ENCODE measurements at regions not wholly inside any gene's neighbourhood (a gene's known extent, or its start where the extent isn't known, plus 50 kb on each side); places are given as distances from the start of the nearest gene placed in this dataset.

DNA sequence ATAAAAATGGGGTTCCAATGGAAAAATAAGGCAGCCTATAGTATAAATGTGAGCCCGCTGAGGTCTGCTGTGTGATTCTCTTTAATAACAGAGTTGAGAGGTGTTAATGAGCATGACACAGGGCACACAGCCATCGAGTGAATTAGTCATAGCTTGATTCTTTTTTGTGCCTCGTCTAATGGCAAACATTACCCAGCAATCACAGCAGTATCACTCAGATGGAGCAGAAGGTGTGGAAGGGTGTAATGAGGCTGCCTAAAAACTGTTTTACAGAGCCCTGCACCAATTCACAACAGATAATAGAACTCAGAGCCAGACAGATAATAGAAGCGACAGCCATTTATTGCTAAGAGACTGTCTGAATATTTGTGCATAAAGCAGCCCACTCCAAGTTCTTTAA is 178.6 kb upstream of the TPRG1 start:
- H3K9me3 Mint-ChIP-seq: no peaks in the 10 kb centered on the region
- Histone ChIP-seq H3K27ac (ENCODE audit: low read length) (no peak overlapping the region), H3K27me3 (ENCODE audit: control insufficient read depth, insufficient read depth, low read length) (peaks cover 4% of the 10 kb centered on the region), H3K9me3 (ENCODE audit: control insufficient read depth, insufficient read depth, low read length) (no peaks in the 10 kb centered on the region), H3K4me1 (ENCODE audit: control insufficient read depth, insufficient read depth, low read length) (no peaks in the 10 kb centered on the region), H3K36me3 (ENCODE audit: control insufficient read depth, insufficient read depth, low read length) (no peaks in the 10 kb centered on the region), H3K4me3 (ENCODE audit: low read length) (no peak overlapping the region)
- no peaks in the 10 kb centered on the region for H3K36me3 Mint-ChIP-seq
- no peaks in the 10 kb centered on the region for H3K4me1 Mint-ChIP-seq
- H3K27me3 Mint-ChIP-seq (ENCODE audit: low read depth in 2 of 2): peaks cover 11 to 27% of the 10 kb centered on the region in 2 donors
- TF ChIP-seq, protein P1, sequence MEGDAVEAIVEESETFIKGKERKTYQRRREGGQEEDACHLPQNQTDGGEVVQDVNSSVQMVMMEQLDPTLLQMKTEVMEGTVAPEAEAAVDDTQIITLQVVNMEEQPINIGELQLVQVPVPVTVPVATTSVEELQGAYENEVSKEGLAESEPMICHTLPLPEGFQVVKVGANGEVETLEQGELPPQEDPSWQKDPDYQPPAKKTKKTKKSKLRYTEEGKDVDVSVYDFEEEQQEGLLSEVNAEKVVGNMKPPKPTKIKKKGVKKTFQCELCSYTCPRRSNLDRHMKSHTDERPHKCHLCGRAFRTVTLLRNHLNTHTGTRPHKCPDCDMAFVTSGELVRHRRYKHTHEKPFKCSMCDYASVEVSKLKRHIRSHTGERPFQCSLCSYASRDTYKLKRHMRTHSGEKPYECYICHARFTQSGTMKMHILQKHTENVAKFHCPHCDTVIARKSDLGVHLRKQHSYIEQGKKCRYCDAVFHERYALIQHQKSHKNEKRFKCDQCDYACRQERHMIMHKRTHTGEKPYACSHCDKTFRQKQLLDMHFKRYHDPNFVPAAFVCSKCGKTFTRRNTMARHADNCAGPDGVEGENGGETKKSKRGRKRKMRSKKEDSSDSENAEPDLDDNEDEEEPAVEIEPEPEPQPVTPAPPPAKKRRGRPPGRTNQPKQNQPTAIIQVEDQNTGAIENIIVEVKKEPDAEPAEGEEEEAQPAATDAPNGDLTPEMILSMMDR (IDR thresholded peaks at IDR 0.05): no peak
- WGBS (ENCODE audit: insufficient coverage): 88% methylated on average over 3 of the region's 4 CpGs
- intact Hi-C loops (cut with micrococcal nuclease): no loop called here
- no peak for ATAC-seq
- no peak for DNase-seq
- H3K27ac Mint-ChIP-seq: no peak overlapping the region
- H3K4me3 Mint-ChIP-seq: no peak overlapping the region

DNA sequence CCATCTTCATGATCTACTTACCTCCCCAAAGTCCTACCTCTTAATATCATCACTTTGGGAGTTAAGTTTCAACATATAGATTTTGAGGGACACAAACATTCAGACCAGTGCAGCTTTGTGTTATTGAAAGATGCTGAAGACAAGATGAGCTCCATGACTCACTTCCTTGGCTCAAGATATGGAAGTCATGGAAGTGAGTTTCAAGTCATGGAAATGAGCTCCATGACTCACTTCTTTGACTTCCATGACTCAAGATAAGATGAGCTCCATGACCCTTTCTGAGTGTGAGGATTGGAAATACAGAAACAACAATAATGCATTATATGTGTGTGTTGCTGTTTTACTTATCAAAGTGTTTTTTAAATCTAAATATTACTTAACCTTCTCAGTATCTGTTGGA is 170.2 kb upstream of the TPRG1 start:
- peaks cover 4 to 8% of the 10 kb centered on the region in 2 donors for H3K27me3 Mint-ChIP-seq (ENCODE audit: low read depth in 2 of 2)
- ATAC-seq: no peak

DNA sequence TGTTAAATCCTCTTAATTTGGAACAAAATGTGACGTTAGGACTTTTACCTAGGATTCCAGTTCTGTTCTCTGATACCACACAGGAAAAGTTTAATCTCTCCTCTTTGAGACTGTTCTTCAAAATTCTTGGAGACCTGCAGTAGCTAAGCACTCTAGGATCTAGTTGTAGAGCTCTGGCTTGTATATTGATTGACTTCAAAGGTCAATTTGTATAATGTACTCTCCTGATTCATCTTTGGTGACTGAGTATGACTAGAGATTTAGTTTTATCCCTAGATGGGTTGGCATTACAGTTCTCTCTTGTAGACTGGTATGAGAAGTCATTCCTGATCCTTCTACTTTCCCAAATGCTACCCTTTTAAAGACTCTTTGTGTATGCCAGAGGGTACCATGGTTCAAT is 168.4 kb upstream of the TPRG1 start:
- TF ChIP-seq, protein P1 (IDR thresholded peaks at IDR 0.05): no peak
- Histone ChIP-seq H3K4me1 (ENCODE audit: control insufficient read depth, insufficient read depth, low read length) (no peaks in the 10 kb centered on the region), H3K36me3 (ENCODE audit: control insufficient read depth, insufficient read depth, low read length) (no peaks in the 10 kb centered on the region), H3K9me3 (ENCODE audit: control insufficient read depth, insufficient read depth, low read length) (no peaks in the 10 kb centered on the region), H3K27ac (ENCODE audit: low read length) (no peak overlapping the region), H3K27me3 (ENCODE audit: control insufficient read depth, insufficient read depth, low read length) (no peaks in the 10 kb centered on the region), H3K4me3 (ENCODE audit: low read length) (no peak overlapping the region)
- 100% methylated on average over 1 of the region's 1 CpG for WGBS (ENCODE audit: insufficient coverage)
- Mint-ChIP-seq H3K36me3 (no peaks in the 10 kb centered on the region), H3K4me3 (no peak overlapping the region), H3K27me3 (ENCODE audit: low read depth in 2 of 2) (peaks cover 4 to 7% of the 10 kb centered on the region in 2 donors), H3K27ac (no peak overlapping the region), H3K4me1 (no peaks in the 10 kb centered on the region), H3K9me3 (no peaks in the 10 kb centered on the region)
- intact Hi-C loops (cut with micrococcal nuclease): no loop called here
- DNase-seq: no peak
- ATAC-seq: no peak

More for the DNA sequence above, 170.2 kb upstream of the TPRG1 start:
- Mint-ChIP-seq H3K36me3 (no peaks in the 10 kb centered on the region), H3K27ac (no peak overlapping the region), H3K4me3 (no peak overlapping the region), H3K9me3 (no peaks in the 10 kb centered on the region), H3K4me1 (no peaks in the 10 kb centered on the region)
- no peak overlapping the region for H3K27ac ChIP-seq (ENCODE audit: low read length)
- no peak for DNase-seq
- intact Hi-C loops (cut with micrococcal nuclease): no loop called here
- H3K27me3 ChIP-seq (ENCODE audit: control insufficient read depth, insufficient read depth, low read length): peaks cover 2% of the 10 kb centered on the region
- H3K4me1 ChIP-seq (ENCODE audit: control insufficient read depth, insufficient read depth, low read length): no peaks in the 10 kb centered on the region
- TF ChIP-seq, protein P1 (IDR thresholded peaks at IDR 0.05): no peak
- no peaks in the 10 kb centered on the region for H3K36me3 ChIP-seq (ENCODE audit: control insufficient read depth, insufficient read depth, low read length)
- no peaks in the 10 kb centered on the region for H3K9me3 ChIP-seq (ENCODE audit: control insufficient read depth, insufficient read depth, low read length)
- no peak overlapping the region for H3K4me3 ChIP-seq (ENCODE audit: low read length)

DNA sequence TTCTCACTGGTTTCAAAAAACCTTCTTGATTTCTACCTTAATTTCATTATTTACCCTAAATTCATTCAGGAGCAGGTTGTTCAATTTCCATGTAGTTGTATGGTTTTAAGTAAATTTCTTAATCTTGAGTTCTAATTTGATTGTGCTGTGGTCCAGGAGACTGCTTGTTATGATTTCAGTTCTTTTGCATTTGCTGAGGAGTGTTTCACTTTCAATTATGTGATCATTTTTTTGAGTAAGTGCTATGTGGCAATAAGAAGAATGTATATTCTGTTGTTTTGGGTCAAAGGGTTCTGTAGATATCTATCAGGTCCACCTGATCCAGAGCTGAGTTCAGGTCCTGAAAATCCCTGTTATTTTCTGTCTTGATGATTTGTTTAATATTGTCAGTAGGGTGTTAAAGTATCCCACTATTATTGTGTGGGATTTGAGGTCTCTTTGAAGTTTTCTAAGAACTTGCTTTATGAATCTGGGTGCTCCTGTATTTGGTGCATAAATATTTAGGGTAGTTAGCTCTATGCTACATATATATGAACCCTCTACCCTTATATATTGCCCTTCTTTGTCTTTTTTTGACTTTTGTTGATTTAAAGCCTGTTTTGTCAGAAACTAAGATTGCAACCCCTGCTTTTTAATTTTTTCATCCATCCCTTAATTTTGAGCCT is 158.4 kb upstream of the TPRG1 start:
- Mint-ChIP-seq H3K9me3 (no peaks in the 10 kb centered on the region), H3K4me1 (no peaks in the 10 kb centered on the region), H3K4me3 (no peak overlapping the region), H3K36me3 (peaks cover 7% of the 10 kb centered on the region), H3K27me3 (ENCODE audit: low read depth in 2 of 2) (peaks cover 11 to 23% of the 10 kb centered on the region in 2 donors), H3K27ac (no peak overlapping the region)
- Histone ChIP-seq H3K27ac (ENCODE audit: low read length) (no peak overlapping the region), H3K27me3 (ENCODE audit: control insufficient read depth, insufficient read depth, low read length) (no peaks in the 10 kb centered on the region), H3K9me3 (ENCODE audit: control insufficient read depth, insufficient read depth, low read length) (peaks cover 7% of the 10 kb centered on the region), H3K4me3 (ENCODE audit: low read length) (no peak overlapping the region), H3K4me1 (ENCODE audit: control insufficient read depth, insufficient read depth, low read length) (no peaks in the 10 kb centered on the region), H3K36me3 (ENCODE audit: control insufficient read depth, insufficient read depth, low read length) (no peaks in the 10 kb centered on the region)
- no peak for DNase-seq
- no peak for ATAC-seq
- intact Hi-C loops (cut with micrococcal nuclease): no loop called here
- TF ChIP-seq, protein P1 (IDR thresholded peaks at IDR 0.05): no peak

All from natural killer cell (primary cell).